Lower leg skin (tissue), 4 donors: ENCODE measurements at regions not wholly inside any gene's neighbourhood (a gene's known extent, or its start where the extent isn't known, plus 50 kb on each side); places are given as distances from the start of the nearest gene placed in this dataset.

Experiments used
- DNase-seq, 2 donors: peaks; one replicate each; pipeline ENCODE4 v3.0.0-alpha.2; 2019; ENCODE audit warnings: low spot score in 2 of 2
- H3K4me3 ChIP-seq: fragments of 200-600 bp; sonication (generic); 2 replicates; pipeline ENCODE4 v1.5.1; 2017; ENCODE audit warnings: mild to moderate bottlenecking, low read depth; ENCODE audit not compliant: poor library complexity, severe bottlenecking
- POLR2A ChIP-seq, 2 donors: fragments of 450-650 bp; IDR thresholded peaks; one replicate each; pipeline ENCODE4 v1.6.1; 2016 to 2017; ENCODE audit warnings: antibody characterized with exemption in 2 of 2, mild to moderate bottlenecking in 1 of 2, moderate library complexity in 1 of 2
- WGBS, 2 donors: methylation state at CpG; one replicate each; pipeline ENCODE4 v1.1.5; 2018; 5-methylcytosine and 5-hydroxymethylcytosine counted together
- intact Hi-C: fragments of 100-400 bp; cut with DNase I; formaldehyde crosslinking; loops from one replicate; pipeline ENCODE4 v1.15.0; 2023; ENCODE audit warnings: low total_unique reads
- TF ChIP-seq, protein P1 (sequence below), 3 donors: fragments of 450-650 bp; IDR thresholded peaks; one replicate each; pipeline ENCODE4 v1.5.1; 2016; ENCODE audit warnings: antibody characterized with exemption in 3 of 3, mild to moderate bottlenecking in 3 of 3, moderate library complexity in 2 of 3

DNA sequence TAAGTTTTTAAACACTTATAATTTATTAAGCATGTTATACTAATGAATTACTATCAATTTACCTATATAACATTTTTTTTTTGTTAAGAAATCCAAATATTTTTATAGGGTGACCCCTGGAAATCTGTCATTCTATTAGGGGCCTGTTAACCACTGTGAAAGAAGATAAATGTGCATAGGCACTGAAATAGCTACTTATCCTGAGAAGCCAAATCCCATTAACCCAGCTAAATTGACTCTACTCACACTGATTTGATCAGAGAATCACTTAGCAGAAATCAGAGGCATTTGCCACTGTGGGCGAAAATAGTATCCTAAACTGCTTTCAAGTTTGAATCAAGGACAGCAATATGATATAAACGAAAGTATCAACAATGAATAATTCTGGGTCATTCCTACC lies 90.0 kb upstream of the GULP1 start:
- no peak for DNase-seq
- TF ChIP-seq, protein P1, sequence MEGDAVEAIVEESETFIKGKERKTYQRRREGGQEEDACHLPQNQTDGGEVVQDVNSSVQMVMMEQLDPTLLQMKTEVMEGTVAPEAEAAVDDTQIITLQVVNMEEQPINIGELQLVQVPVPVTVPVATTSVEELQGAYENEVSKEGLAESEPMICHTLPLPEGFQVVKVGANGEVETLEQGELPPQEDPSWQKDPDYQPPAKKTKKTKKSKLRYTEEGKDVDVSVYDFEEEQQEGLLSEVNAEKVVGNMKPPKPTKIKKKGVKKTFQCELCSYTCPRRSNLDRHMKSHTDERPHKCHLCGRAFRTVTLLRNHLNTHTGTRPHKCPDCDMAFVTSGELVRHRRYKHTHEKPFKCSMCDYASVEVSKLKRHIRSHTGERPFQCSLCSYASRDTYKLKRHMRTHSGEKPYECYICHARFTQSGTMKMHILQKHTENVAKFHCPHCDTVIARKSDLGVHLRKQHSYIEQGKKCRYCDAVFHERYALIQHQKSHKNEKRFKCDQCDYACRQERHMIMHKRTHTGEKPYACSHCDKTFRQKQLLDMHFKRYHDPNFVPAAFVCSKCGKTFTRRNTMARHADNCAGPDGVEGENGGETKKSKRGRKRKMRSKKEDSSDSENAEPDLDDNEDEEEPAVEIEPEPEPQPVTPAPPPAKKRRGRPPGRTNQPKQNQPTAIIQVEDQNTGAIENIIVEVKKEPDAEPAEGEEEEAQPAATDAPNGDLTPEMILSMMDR (IDR thresholded peaks at IDR 0.05): no peak
- TF ChIP-seq POLR2A (IDR thresholded peaks at IDR 0.05): no peak
- intact Hi-C loops: no loop called here
- WGBS, 2 donors: 90 to 95% methylated on average over 2 of the region's 2 CpGs
- H3K4me3 ChIP-seq: no peak overlapping the region

DNA sequence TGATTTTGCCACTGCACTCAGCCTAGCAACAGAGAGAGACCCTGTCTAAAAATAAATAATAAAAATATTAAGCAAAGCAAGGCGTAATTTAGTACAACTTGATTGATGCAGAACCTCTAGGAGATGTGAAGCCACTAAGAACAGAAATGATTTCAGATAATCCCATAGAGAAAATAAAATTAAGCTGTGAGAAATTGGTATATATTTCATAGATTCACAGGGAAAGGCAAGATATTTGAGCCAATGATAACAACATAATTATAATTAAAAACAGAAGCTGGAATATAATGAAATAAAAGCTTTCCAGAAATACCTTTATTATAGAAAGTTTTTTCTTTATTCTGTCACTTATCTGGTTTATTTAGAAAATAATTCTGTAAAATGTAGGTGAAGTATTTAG lies 88.9 kb upstream of the GULP1 start:
- no peak for DNase-seq
- 89 to 92% methylated on average over 1 of the region's 1 CpG for WGBS, 2 donors
- TF ChIP-seq, protein P1 (IDR thresholded peaks at IDR 0.05): no peak
- TF ChIP-seq POLR2A (IDR thresholded peaks at IDR 0.05): no peak
- H3K4me3 ChIP-seq: no peak overlapping the region
- intact Hi-C loops: no loop called here

DNA sequence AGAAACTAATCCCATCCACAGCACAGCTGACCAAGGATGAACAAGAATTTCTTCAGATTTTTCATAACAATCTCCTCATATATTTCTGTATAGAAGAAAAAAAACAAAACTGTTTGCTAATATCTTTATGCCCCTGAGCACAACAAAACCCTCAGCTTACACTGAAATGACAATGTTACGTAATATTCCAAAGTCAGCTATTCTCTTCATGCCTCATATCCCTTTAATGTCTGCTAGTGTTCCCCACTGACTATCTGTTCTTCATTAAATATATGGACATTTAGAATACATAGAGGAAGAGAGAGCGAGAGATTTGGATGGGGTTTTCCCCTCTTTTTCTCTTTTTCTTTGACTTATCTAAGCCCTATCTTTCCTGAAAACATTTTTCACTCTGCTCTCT lies 87.9 kb upstream of the GULP1 start:
- no peak overlapping the region for H3K4me3 ChIP-seq
- DNase-seq: no peak
- 92% methylated on average over 2 of the region's 2 CpGs for WGBS, 2 donors
- TF ChIP-seq, protein P1 (IDR thresholded peaks at IDR 0.05): no peak
- no peak for TF ChIP-seq POLR2A (IDR thresholded peaks at IDR 0.05)
- intact Hi-C loops: no loop called here

DNA sequence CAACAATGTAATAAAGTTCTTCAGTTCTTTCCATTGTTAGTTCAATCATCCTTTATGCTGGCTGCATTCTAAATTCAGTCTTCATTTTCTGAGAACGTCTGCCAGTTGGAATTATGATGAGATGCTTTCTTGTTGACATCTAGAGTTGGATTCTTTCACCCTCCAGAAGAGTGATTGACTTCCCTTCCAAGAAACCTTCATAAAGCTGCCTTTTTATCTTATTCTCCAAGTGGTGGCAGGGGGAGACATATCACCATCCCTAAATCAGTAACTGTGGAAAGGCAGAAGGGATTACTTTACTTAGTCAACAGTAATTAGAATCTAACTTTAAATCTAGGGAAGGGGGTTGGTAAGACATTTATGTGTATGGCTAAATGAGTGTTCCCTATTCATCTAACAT lies 86.8 kb upstream of the GULP1 start:
- DNase-seq: no peak
- TF ChIP-seq, protein P1 (IDR thresholded peaks at IDR 0.05): no peak
- no peak for TF ChIP-seq POLR2A (IDR thresholded peaks at IDR 0.05)
- WGBS, 2 donors: 26 to 36% methylated on average over 1 of the region's 1 CpG
- H3K4me3 ChIP-seq: no peak overlapping the region
- intact Hi-C loops: no loop called here

DNA sequence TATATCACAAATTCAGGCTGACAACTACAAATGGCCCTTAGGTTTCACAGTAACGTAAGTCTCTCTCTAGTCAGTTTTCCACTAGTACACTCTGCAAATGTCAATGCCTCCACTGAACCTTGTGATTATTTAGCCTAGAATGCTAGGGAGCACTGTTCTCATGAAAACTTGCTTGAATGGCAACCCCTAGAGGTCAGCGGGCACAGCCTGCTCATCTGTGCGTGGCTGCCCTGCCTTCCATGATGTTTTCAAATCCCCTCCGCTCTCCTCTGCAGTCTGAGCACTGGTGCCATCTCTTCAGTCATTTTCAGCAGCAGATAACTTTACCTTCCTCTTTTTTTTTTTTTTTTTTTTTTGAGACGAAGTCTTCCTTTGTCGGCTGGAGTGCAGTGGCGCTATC lies 84.1 kb upstream of the GULP1 start:
- H3K4me3 ChIP-seq: no peak overlapping the region
- no peak for TF ChIP-seq POLR2A (IDR thresholded peaks at IDR 0.05)
- TF ChIP-seq, protein P1 (IDR thresholded peaks at IDR 0.05): no peak
- WGBS, 2 donors: 94% methylated on average over 7 of the region's 7 CpGs
- intact Hi-C loops: no loop called here
- DNase-seq: no peak

DNA sequence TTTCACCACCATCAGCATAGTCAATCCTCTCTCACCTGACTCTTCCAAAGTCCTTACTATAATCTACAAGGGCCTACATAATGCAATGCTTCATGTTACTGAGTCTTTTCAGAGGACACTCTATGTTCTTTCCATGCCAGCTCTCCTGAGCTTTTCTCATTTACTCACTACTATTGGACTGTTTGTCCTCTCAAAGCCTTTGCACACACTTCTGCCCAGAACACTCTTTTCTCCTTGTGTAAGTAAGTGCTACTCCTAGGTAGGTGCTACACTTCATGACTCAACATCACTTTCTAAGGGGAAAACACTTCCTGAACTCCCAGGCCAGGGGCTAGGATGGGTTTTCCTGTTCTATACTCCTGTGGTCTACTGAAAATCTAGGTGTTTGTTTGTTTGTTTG lies 82.5 kb upstream of the GULP1 start:
- no peak for DNase-seq
- TF ChIP-seq, protein P1 (IDR thresholded peaks at IDR 0.05): no peak
- no peak for TF ChIP-seq POLR2A (IDR thresholded peaks at IDR 0.05)
- intact Hi-C loops: no loop called here
- no peak overlapping the region for H3K4me3 ChIP-seq
